ENCODE measurements at regions not wholly inside any gene's neighbourhood (a gene's known extent, or its start where the extent isn't known, plus 50 kb on each side); places are given as distances from the start of the nearest gene placed in this dataset.

GRCh38 chr6:167733740-167734661 lies 92.7 kb upstream of the AFDN start (continued):
- TF ChIP-seq RFX1 (IDR thresholded peaks at IDR 0.05) (no peak), ZFY (CRISPR knock-in tag; IDR thresholded peaks at IDR 0.05) (no peak), FOSL2 (CRISPR knock-in tag; IDR thresholded peaks at IDR 0.05) (peak; percentile 89), MZF1 (CRISPR knock-in tag; IDR thresholded peaks at IDR 0.05; ENCODE audit: borderline replicate concordance) (peak; percentile 79; the same call in 1 of the 2 replicates), ZSCAN29 (CRISPR knock-in tag; conservative IDR thresholded peaks at IDR 0.05) (peak; percentile 96), SP140L (CRISPR knock-in tag; IDR thresholded peaks at IDR 0.05; ENCODE audit: borderline replicate concordance) (peak; percentile 82; the same call in 1 of the 2 replicates), SNAPC5 (CRISPR knock-in tag; IDR thresholded peaks at IDR 0.05; ENCODE audit: borderline replicate concordance) (no peak), ETS1 (CRISPR knock-in tag; IDR thresholded peaks at IDR 0.05) (no peak), TOE1 (CRISPR knock-in tag; IDR thresholded peaks at IDR 0.05) (0 out of 2 replicates have a peak, but pooled peaks have one; percentile 69), GTF2F1 (IDR thresholded peaks at IDR 0.05; ENCODE audit: low read length) (no peak), SUZ12 (IDR thresholded peaks at IDR 0.05; ENCODE audit: low read depth, low read length) (no peak), NFIB (CRISPR knock-in tag; IDR thresholded peaks at IDR 0.05; ENCODE audit: borderline replicate concordance) (no peak), ZNF7 (CRISPR knock-in tag; IDR thresholded peaks at IDR 0.05) (no peak), NFRKB (IDR thresholded peaks at IDR 0.05) (no peak), TCF7 (IDR thresholded peaks at IDR 0.05; ENCODE audit: low read depth) (peak; percentile 97), ZSCAN9 (CRISPR knock-in tag; IDR thresholded peaks at IDR 0.05; ENCODE audit: borderline replicate concordance) (peak; percentile 94; the same call in 1 of the 2 replicates), ZFP91 (CRISPR knock-in tag; IDR thresholded peaks at IDR 0.05; ENCODE audit: borderline replicate concordance) (peak; percentile 86; the same call in 1 of the 2 replicates), JUN (CRISPR knock-in tag; IDR thresholded peaks at IDR 0.05) (peak; percentile 92; the same call in 1 of the 2 replicates), E2F5 (CRISPR knock-in tag; conservative IDR thresholded peaks at IDR 0.05) (no peak)
- TF ChIP-seq, protein P1, sequence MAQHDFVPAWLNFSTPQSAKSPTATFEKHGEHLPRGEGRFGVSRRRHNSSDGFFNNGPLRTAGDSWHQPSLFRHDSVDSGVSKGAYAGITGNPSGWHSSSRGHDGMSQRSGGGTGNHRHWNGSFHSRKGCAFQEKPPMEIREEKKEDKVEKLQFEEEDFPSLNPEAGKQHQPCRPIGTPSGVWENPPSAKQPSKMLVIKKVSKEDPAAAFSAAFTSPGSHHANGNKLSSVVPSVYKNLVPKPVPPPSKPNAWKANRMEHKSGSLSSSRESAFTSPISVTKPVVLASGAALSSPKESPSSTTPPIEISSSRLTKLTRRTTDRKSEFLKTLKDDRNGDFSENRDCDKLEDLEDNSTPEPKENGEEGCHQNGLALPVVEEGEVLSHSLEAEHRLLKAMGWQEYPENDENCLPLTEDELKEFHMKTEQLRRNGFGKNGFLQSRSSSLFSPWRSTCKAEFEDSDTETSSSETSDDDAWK (CRISPR knock-in tag; IDR thresholded peaks at IDR 0.05) = no peak
- TF ChIP-seq, protein P2, sequence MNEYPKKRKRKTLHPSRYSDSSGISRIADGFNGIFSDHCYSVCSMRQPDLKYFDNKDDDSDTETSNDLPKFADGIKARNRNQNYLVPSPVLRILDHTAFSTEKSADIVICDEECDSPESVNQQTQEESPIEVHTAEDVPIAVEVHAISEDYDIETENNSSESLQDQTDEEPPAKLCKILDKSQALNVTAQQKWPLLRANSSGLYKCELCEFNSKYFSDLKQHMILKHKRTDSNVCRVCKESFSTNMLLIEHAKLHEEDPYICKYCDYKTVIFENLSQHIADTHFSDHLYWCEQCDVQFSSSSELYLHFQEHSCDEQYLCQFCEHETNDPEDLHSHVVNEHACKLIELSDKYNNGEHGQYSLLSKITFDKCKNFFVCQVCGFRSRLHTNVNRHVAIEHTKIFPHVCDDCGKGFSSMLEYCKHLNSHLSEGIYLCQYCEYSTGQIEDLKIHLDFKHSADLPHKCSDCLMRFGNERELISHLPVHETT (CRISPR knock-in tag; conservative IDR thresholded peaks at IDR 0.05) = peak; percentile 35; the same call in 1 of the 2 replicates
